AG09319 (cell line): ENCODE measurements at regions not wholly inside any gene's neighbourhood (a gene's known extent, or its start where the extent isn't known, plus 50 kb on each side); places are given as distances from the start of the nearest gene placed in this dataset.

ENCODE experiments used
- DNase-seq: peaks from one replicate; pipeline ENCODE4 v3.0.0-alpha.2; 2010; ENCODE audit warnings: low read depth; ENCODE audit errors: extremely low read depth
- TF ChIP-seq, protein P1 (sequence below): IDR thresholded peaks from 2 replicates; pipeline ENCODE4 v1.5.1; 2011; ENCODE audit warnings: low read depth, mild to moderate bottlenecking, inconsistent platforms, low read length, moderate library complexity

DNA sequence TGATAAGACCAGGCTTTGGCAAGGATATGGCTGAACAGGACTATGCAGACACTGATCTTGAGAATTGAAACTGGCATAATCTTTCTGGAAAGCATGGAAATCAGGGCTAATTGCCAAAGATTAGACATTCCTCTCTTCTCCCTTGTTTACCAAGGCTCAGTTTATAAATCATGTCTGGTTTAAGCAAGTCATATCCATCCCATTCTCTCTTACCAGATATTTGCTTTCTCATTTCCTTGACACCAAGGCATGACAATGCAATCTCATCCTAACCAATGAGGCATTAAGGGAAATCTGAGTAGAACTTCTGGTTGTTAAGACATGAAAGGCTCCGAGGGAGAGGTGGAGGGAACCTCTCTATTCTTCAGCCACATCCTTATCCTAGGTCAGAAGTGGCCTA, 110.3 kb upstream of the CEP85L start:
- TF ChIP-seq, protein P1, sequence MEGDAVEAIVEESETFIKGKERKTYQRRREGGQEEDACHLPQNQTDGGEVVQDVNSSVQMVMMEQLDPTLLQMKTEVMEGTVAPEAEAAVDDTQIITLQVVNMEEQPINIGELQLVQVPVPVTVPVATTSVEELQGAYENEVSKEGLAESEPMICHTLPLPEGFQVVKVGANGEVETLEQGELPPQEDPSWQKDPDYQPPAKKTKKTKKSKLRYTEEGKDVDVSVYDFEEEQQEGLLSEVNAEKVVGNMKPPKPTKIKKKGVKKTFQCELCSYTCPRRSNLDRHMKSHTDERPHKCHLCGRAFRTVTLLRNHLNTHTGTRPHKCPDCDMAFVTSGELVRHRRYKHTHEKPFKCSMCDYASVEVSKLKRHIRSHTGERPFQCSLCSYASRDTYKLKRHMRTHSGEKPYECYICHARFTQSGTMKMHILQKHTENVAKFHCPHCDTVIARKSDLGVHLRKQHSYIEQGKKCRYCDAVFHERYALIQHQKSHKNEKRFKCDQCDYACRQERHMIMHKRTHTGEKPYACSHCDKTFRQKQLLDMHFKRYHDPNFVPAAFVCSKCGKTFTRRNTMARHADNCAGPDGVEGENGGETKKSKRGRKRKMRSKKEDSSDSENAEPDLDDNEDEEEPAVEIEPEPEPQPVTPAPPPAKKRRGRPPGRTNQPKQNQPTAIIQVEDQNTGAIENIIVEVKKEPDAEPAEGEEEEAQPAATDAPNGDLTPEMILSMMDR, result no peak
- no peak for DNase-seq

DNA sequence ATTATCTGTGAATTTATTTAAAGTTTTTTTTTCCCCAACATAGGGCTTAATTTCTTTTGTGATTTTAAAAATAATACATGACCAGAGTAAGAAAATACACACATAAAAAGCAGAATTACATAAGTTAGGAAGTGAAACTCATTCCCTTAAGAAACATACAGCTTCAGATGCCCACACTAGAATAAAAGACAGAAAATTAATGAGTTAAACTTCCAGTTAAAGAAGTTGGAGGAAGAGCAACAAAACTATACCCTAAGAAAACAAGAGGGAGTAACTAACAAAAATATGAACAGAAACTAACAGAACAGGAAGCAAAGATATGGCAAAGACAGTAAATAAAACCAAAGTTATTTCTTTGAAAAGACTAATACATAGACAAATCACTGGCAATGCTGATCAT, 107.6 kb upstream of the CEP85L start:
- TF ChIP-seq, protein P1, result no peak
- no peak for DNase-seq

DNA sequence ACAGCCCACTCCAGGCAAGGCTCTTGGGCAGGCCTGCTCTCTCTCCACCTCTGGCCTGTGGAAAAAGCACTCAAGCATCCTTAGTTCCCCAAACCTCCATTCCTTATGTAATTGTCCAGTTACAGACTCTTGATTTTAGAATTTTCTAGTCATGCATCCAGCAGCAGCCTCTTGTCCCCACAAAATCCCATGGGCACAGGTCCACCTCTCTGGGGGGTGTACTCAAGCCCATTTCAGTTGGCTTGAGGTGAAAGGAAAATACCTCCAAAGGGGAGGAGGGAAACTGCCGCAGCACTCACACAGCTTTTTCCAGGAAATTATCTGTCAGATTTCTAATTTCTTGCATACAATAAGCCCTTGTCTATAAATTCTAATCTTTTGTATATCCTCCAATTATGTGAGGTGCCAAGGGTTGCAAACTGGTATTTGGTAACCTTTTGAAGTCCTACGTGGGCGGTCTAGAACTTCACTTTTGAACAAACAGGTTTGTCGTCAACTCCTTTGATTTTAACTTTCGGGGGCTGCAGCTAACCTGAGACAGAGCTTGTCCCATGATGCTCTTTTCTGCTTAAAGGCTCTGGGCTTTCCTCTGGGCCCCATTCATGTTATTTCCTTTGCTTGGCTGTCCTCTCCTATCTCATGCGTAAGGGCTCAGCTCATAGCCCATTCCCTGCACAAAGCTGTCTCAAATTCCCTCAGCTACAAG, 104.7 kb upstream of the CEP85L start:
- TF ChIP-seq, protein P1, result no peak
- DNase-seq, result no peak

DNA sequence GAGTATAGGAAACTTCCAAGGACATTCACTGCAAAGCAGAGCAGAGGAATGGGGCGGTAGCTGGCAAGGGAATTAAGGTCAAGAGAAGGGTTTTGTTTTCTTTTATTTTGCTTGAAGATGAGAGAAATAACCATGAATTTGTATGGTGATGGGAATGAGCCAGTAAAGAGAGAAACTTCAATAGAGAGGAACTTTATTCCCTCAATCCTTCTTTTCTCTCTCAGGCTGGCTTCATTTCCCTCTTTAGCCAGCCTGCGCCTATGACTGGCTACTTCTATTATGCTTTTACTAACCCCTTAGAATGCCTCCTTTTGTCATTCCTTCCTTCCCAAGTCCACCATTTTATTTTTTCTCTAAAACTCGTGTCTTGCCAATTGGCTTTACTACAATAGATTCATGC, 101.4 kb upstream of the CEP85L start:
- TF ChIP-seq, protein P1, result no peak
- no peak for DNase-seq

DNA sequence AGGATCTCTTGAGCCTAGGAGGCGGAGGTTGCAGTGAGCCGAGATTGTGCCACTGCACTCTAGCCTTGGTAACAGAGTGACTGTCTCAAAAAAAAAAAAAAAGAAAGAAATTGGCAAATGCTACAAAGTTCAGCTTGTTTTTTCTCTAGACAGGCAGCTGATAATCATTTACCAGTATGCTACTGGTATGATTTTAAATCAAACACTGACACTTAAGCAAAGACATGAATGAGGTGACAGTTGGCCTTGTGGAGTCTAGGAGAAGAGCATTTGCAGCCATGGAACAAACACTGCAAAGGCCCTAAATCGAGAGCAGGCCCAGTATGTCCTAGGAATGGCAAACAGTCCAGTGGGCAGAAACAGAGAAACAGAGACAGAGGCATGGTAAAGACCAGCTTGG, 99.7 kb upstream of the CEP85L start:
- no peak for DNase-seq
- TF ChIP-seq, protein P1, result no peak

DNA sequence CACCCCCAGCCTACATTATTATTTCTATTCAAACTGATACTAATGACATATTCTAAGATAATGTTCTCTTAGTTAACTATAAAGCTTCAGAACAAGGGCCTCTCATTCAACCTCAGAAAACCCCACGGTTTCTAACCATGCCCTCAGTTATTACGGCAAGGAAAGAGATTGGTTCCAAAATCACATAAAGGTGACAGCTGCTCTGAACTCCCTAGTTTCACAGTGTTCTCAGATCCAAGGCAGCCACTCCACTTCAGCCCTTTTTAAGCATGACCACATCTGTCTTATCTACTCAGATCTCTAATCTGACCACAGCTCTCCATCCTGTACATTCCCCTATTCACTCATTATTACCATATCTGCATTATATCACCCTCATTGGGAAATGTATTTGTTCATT, 98.8 kb upstream of the CEP85L start:
- DNase-seq, result no peak

DNA sequence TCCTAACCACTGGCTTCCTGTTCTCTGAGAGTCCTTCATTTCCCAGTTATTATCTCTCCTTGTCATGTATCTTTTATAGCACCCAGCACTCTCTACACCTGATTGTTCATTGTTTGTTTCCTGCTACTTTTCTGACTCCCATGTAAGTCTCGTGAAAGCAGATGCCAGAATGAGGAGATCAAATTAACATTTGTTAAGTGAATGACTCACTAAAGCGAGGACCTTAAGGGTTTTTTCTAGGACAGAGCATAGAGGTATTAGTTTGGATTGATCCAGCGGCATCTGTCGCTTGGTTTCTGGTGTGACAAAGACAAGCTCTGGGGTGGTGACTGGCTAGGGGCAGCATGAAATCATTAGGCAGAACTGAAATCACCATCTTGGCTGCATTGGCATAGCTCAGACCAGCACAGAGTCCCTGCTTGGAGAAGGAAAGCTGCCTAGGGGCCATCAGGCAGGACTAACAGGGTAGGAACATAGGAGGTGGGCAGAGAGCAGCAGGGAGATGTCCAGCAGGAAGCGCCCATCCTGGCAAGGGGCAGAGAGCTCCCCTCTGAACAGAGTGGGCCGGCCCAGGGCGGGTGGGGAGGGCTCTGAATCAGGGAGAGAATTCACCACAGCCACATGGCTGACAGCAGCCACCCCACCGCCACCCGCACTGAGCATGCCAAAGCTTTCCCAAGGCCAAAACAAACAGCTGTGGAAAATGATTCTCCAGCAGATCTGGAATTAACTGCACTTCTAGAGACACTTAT, 97.1 kb upstream of the CEP85L start:
- TF ChIP-seq, protein P1, result no peak
- no peak for DNase-seq

More for the DNA sequence above, 98.8 kb upstream of the CEP85L start:
- TF ChIP-seq, protein P1, result no peak
